ENCODE measurements at regions not wholly inside any gene's neighbourhood (a gene's known extent, or its start where the extent isn't known, plus 50 kb on each side); places are given as distances from the start of the nearest gene placed in this dataset.

DNA sequence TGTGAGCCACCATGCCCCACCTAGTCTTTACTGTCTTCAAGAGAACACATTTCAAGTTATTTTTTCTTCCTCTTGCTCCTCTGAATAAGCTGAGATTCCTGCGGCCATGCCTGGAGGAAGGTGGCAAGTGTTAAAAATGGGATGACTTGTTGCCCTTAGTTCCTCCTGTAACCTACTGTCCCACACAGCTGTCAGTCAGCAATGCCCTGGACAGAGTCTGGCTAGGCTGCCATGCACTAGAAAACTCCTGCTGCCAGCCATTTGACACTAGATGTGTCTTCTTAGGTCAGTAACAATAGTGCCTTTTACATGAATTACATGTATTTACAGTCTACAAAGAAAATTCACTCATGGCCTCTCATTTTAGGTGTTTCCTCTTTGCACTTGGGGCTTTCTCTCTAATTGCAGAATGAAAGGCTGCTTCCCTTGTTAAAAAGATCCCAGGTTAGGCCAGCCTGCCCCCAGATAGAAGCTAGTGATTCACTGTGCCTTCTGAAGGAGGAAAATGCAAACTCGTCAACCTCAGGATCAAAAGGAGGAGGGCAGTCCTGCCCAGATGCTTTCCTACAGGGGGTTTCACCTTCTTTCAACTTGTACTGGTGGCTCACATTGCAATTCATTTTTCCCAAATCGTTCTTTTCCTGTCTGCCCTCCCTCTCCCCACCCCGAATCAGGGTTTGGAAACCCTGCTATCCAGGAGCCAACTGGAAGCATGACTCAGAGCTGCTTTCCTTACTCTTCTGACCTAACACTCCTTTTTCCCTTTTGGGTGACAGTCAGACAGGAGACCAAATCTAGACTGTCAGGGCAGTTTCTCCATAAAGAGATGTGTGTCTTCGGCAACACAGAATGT, 136.6 kb downstream of the SPAG6 start:
- Mint-ChIP-seq H3K27ac (ENCODE audit: unreplicated experiment) (no peak overlapping the region), H3K9me3 (no peaks in the 10 kb centered on the region), H3K36me3 (ENCODE audit: low read depth) (no peaks in the 10 kb centered on the region), H3K4me3 (no peak overlapping the region), H3K27me3 (ENCODE audit: low read depth) (peaks cover 56% of the 10 kb centered on the region), H3K4me1 (peaks cover 2% of the 10 kb centered on the region)
- DNase-seq (ENCODE audit: low read depth, low spot score), result no peak
- TF ChIP-seq, protein P1, sequence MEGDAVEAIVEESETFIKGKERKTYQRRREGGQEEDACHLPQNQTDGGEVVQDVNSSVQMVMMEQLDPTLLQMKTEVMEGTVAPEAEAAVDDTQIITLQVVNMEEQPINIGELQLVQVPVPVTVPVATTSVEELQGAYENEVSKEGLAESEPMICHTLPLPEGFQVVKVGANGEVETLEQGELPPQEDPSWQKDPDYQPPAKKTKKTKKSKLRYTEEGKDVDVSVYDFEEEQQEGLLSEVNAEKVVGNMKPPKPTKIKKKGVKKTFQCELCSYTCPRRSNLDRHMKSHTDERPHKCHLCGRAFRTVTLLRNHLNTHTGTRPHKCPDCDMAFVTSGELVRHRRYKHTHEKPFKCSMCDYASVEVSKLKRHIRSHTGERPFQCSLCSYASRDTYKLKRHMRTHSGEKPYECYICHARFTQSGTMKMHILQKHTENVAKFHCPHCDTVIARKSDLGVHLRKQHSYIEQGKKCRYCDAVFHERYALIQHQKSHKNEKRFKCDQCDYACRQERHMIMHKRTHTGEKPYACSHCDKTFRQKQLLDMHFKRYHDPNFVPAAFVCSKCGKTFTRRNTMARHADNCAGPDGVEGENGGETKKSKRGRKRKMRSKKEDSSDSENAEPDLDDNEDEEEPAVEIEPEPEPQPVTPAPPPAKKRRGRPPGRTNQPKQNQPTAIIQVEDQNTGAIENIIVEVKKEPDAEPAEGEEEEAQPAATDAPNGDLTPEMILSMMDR (conservative IDR thresholded peaks at IDR 0.05), result no peak

DNA sequence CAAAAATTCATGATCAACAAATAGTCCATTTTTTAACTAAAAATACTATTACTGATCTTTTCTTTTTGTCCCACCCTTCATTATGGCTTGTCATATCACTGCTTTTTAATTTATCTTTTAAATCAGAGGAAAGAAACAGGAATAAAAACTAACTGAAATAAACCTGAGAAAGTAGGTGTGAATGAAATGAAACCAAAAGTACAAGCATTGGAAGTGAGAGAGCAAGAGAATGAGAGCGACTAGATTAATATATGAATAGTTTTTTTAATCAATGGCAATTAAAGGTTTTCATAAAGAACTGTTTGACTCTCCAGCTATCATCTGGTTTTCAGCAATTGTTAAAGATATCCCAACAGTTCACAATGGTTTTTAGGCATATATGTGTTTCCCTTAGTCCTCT, 137.8 kb downstream of the SPAG6 start:
- no peaks in the 10 kb centered on the region for H3K9me3 Mint-ChIP-seq
- TF ChIP-seq, protein P1 (conservative IDR thresholded peaks at IDR 0.05), result no peak
- no peak for DNase-seq (ENCODE audit: low read depth, low spot score)
- no peaks in the 10 kb centered on the region for H3K36me3 Mint-ChIP-seq (ENCODE audit: low read depth)
- H3K4me3 Mint-ChIP-seq, result no peak overlapping the region
- peaks cover 46% of the 10 kb centered on the region for H3K27me3 Mint-ChIP-seq (ENCODE audit: low read depth)
- H3K27ac Mint-ChIP-seq (ENCODE audit: unreplicated experiment), result no peak overlapping the region
- H3K4me1 Mint-ChIP-seq, result no peaks in the 10 kb centered on the region

Measured in neural crest cell (in vitro differentiated cells).